Fibroblast of lung (primary cell): ENCODE measurements at regions not wholly inside any gene's neighbourhood (a gene's known extent, or its start where the extent isn't known, plus 50 kb on each side); places are given as distances from the start of the nearest gene placed in this dataset.
A peak's percentile ranks its signal among the peaks of the same experiment; 100 is the strongest.

Experiments used
- DNase-seq, 2 donors: peaks; one replicate each; pipeline versions ENCODE4 v3.0.0 to v3.0.0-alpha.2; 2010; ENCODE audit warnings: low read depth in 2 of 2
- H2AFZ ChIP-seq: 2 replicates; pipeline ENCODE4 v1.5.1; 2012; ENCODE audit warnings: low read length, control low read depth, inconsistent platforms
- H3K27ac ChIP-seq: 2 replicates; pipeline ENCODE4 v1.5.1; 2011; ENCODE audit warnings: low read length, control low read depth; ENCODE audit not compliant: insufficient read depth
- H3K27me3 ChIP-seq: 2 replicates; pipeline ENCODE4 v1.5.1; 2011; ENCODE audit warnings: mild to moderate bottlenecking, low read length; ENCODE audit not compliant: control insufficient read depth, insufficient read depth
- H3K36me3 ChIP-seq: 2 replicates; pipeline ENCODE4 v1.5.1; 2011; ENCODE audit warnings: low read length; ENCODE audit not compliant: control insufficient read depth, insufficient read depth
- H3K4me1 ChIP-seq: 2 replicates; pipeline ENCODE4 v1.5.1; 2011; ENCODE audit warnings: low read length; ENCODE audit not compliant: control insufficient read depth, insufficient read depth; ENCODE audit errors: extremely low read depth
- H3K4me2 ChIP-seq: 2 replicates; pipeline ENCODE4 v1.5.1; 2011; ENCODE audit warnings: low read length, control low read depth; ENCODE audit not compliant: insufficient read depth; ENCODE audit errors: extremely low read depth
- H3K4me3 ChIP-seq, 4 experiments: fragments of 200-600 bp in 1 of 4; sonication (generic) in 1 of 4; replicated peaks in 1 of 4; 2 replicates each; pipeline ENCODE4 v1.5.1; 2011 to 2016; ENCODE audit warnings: low read length in 4 of 4, low read depth in 3 of 4, mild to moderate bottlenecking in 3 of 4, control low read depth in 2 of 4, inconsistent platforms in 1 of 4, mixed read lengths in 1 of 4; ENCODE audit not compliant: insufficient read depth in 1 of 4; ENCODE audit errors: control extremely low read depth in 1 of 4
- H3K79me2 ChIP-seq: 2 replicates; pipeline ENCODE4 v1.5.1; 2012; ENCODE audit warnings: mild to moderate bottlenecking, low read length, inconsistent platforms; ENCODE audit not compliant: control insufficient read depth, insufficient read depth
- H3K9ac ChIP-seq: 2 replicates; pipeline ENCODE4 v1.5.1; 2011; ENCODE audit warnings: mild to moderate bottlenecking, low read length, control low read depth; ENCODE audit not compliant: insufficient read depth
- H3K9me3 ChIP-seq: 2 replicates; pipeline ENCODE4 v1.5.1; 2012; ENCODE audit warnings: low read depth, low read length; ENCODE audit not compliant: control insufficient read depth, insufficient read depth
- H4K20me1 ChIP-seq: 2 replicates; pipeline ENCODE4 v1.5.1; 2011; ENCODE audit warnings: low read length; ENCODE audit not compliant: control insufficient read depth, insufficient read depth; ENCODE audit errors: extremely low read depth
- CTCF ChIP-seq, 2 donors: IDR thresholded peaks in 1 of 2; conservative IDR thresholded peaks in 1 of 2; 1 replicate in 1 of 2; 2 replicates in 1 of 2; pipeline ENCODE4 v1.5.1; 2011 to 2012; ENCODE audit warnings: low read length in 2 of 2, control low read depth in 1 of 2, inconsistent platforms in 1 of 2, low read depth in 1 of 2, mild to moderate bottlenecking in 1 of 2
- EZH2 ChIP-seq: IDR thresholded peaks from 2 replicates; pipeline ENCODE4 v1.5.1; 2012; ENCODE audit warnings: low read length, control low read depth, mild to moderate bottlenecking; ENCODE audit errors: missing control alignments

DNA sequence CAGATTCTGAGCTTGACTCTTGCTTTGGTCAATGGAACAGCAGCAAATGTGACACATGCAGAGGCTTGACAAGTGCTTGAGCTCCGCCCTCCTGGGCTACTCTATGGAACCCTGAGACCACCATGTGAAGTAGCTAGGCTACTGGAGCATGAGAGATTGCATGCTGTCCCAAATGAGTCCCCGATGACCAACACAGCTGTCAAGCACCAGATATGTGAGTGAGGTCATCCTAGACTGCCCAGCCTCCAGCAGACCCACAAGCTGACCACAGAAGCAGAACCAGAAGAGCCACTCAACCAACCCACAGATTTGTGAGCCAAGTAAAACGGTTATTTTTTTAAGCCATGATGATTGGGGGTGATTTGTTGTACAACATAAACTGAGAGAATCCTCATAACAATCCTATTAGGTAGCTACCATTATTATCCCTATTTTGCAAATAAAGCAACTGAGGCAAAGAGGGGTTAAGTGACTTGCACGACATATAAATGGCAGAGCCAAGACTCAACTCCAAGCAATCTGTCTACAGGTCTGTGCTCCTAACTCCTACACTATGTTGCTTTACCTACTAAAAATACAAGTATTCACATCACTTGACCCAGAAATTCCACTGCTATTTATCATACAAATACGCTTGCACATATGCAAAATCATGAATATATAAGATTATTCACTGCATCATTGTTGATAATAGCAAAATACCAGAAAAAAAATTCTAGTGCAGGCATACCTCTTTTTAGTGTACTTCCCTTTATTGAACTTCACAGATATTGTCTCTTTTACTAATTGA is 136.2 kb downstream of the NDUFA12 start:
- Histone ChIP-seq H3K27me3 (peaks cover 18% of the 10 kb centered on the region), H3K9me3 (no peaks in the 10 kb centered on the region), H3K9ac (no peak overlapping the region), H3K27ac (no peak overlapping the region), H3K4me3 (no peak overlapping the region), H3K4me2 (no peak overlapping the region), H3K4me1 (no peaks in the 10 kb centered on the region), H4K20me1 (no peaks in the 10 kb centered on the region), H2AFZ (no peak overlapping the region), H3K79me2 (no peaks in the 10 kb centered on the region), H3K36me3 (no peaks in the 10 kb centered on the region)
- TF ChIP-seq EZH2 (no peak), CTCF (conservative IDR thresholded peaks at IDR 0.05 in 1 of 2, IDR thresholded peaks at IDR 0.05 in 1 of 2; ENCODE audit: low read depth in 1 of 2, low read length in 2 of 2) (no peak)
- DNase-seq = peak in 1 of 2 donors; percentile 68

DNA sequence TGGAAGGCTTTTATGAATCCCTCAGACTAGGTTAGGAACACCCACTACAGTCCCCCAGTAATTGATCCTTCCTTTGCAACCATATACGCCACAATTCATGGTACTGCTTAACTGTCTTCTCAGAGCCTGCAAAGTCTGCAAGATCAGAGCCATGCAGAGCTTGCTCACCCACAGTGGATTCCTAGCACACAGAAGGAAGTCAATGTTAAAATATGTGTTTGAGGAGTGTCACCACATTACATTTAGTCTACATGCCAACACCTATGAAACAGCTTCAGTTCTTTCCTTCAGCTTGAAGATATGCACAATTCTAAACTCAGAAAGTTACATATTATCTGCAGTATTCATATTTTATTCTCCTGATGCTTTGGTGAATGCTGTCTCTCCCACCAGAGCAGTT is 138.5 kb downstream of the NDUFA12 start:
- Histone ChIP-seq H3K9ac (no peak overlapping the region), H3K27ac (no peak overlapping the region), H3K36me3 (no peaks in the 10 kb centered on the region), H3K4me2 (no peak overlapping the region), H3K79me2 (no peaks in the 10 kb centered on the region), H3K4me3 (no peak overlapping the region), H2AFZ (no peak overlapping the region), H3K4me1 (no peaks in the 10 kb centered on the region), H4K20me1 (no peaks in the 10 kb centered on the region), H3K27me3 (peaks cover 2% of the 10 kb centered on the region), H3K9me3 (no peaks in the 10 kb centered on the region)
- DNase-seq = no peak
- TF ChIP-seq EZH2 (no peak), CTCF (conservative IDR thresholded peaks at IDR 0.05 in 1 of 2, IDR thresholded peaks at IDR 0.05 in 1 of 2; ENCODE audit: low read depth in 1 of 2, low read length in 2 of 2) (no peak)

DNA sequence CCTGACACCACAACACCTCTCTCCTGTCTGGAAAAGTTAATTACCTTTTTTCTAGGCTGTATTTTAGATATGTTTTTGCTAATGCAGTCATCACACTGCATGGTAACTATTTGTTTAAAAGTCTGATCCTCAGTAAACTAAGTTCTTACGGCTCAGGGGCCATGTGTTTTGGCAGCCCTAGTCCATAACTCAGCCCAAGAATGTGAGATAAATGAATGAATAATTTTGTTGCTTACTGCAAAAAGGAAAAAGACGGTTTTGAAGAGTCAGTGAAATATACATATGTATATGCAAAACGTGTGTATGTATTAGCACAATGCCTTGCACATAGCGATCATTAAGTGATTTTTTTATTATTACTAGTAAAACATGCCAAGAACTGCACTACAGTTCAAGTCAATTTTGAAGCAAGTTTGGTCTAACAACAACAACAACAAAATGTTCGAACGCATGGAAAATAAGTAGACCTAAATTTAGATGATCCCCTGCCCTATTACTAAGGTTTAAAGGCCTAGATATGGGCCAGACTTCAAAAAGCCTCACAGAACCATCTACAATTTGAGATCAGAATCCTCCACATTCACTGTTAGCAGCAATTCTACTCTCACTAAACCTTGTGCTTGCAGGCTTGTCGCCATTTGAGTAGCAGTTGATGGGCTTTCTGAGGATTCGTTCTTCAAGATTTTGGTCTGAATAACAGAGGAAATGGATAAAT is 140.0 kb downstream of the NDUFA12 start:
- Histone ChIP-seq H3K36me3 (no peaks in the 10 kb centered on the region), H3K27ac (no peak overlapping the region), H3K4me2 (no peak overlapping the region), H4K20me1 (no peaks in the 10 kb centered on the region), H3K27me3 (peaks cover 2% of the 10 kb centered on the region), H3K4me1 (no peaks in the 10 kb centered on the region), H3K9me3 (no peaks in the 10 kb centered on the region), H2AFZ (no peak overlapping the region), H3K4me3 (no peak overlapping the region), H3K9ac (no peak overlapping the region), H3K79me2 (no peaks in the 10 kb centered on the region)
- TF ChIP-seq CTCF (conservative IDR thresholded peaks at IDR 0.05 in 1 of 2, IDR thresholded peaks at IDR 0.05 in 1 of 2; ENCODE audit: low read depth in 1 of 2, low read length in 2 of 2) = no peak
- no peak for TF ChIP-seq EZH2
- DNase-seq = no peak
